Tongue (tissue), 1 donor: ENCODE measurements at regions not wholly inside any gene's neighbourhood (a gene's known extent, or its start where the extent isn't known, plus 50 kb on each side); places are given as distances from the start of the nearest gene placed in this dataset.

ENCODE experiments used
- DNase-seq: peaks from one replicate; pipeline ENCODE4 v3.0.0-alpha.2; 2015

- DNase-seq = no peak
These were observed 496.3 kb downstream of the DHX35 start for GRCh38 chr20:39458452-39458851.

GRCh38 chr20:39453890-39454289 lies 491.7 kb downstream of the DHX35 start:
- no peak for DNase-seq

DNA sequence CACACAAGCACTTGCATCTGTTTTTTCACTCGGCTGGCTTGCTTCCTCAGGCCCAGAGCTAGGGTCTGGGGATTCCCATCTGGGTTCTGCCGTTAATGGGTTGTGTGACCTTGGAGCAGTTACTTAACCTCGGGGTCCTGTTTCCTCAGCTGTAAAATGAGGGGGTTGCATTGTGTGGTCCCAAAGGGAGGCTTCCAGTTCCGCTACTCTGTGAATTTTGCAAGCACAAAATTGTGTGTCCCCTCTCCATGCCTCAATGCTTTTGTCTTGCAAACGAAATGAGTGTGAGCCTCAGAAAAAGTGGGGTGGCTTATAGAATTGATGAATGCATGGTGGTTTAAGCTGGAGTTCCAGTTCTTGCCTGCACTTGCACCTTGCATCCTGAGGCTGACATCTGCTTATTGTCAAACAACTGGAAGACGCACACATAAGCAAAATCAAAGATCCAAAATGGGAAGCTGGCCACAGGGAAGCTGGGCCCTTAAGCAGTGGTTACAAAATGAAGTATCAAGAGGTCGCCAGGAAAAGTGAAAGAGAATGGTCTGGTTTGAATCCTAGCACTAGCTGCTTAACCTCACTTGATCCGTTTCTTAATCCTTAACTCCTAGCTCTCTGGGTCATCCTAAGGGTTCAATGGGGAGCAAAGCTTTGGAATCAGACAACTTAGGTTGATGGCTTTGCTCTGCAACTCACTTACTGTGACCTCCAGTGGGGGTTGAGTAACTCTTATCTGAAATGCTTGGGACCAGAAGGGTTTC lies 490.6 kb downstream of the DHX35 start:
- peak; percentile 54 for DNase-seq

GRCh38 chr20:39451386-39451785 lies 489.2 kb downstream of the DHX35 start:
- DNase-seq = no peak

- DNase-seq = no peak
These were observed 484.3 kb downstream of the DHX35 start for GRCh38 chr20:39446397-39446796.

- no peak for DNase-seq
These were observed 483.0 kb downstream of the DHX35 start for GRCh38 chr20:39445095-39445494.

DNA sequence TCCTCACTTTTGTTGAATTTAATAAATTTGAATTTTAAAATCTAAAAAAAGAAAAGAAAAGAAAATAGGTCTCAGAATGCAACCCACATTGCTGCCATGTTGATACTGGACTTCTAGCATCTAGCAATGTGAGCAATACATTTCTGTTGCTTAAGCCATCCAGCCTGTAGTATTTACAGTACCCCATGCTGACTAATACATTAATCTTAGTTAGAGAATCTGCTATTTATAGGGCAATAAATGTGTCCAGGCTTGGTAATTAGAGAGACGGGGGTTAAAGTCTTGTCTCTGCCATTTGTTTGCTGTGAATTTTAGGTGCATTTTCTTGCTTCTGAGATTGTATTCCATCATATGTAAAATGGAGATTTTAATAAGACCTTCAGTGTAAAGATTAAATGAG lies 471.3 kb downstream of the DHX35 start:
- no peak for DNase-seq

DNA sequence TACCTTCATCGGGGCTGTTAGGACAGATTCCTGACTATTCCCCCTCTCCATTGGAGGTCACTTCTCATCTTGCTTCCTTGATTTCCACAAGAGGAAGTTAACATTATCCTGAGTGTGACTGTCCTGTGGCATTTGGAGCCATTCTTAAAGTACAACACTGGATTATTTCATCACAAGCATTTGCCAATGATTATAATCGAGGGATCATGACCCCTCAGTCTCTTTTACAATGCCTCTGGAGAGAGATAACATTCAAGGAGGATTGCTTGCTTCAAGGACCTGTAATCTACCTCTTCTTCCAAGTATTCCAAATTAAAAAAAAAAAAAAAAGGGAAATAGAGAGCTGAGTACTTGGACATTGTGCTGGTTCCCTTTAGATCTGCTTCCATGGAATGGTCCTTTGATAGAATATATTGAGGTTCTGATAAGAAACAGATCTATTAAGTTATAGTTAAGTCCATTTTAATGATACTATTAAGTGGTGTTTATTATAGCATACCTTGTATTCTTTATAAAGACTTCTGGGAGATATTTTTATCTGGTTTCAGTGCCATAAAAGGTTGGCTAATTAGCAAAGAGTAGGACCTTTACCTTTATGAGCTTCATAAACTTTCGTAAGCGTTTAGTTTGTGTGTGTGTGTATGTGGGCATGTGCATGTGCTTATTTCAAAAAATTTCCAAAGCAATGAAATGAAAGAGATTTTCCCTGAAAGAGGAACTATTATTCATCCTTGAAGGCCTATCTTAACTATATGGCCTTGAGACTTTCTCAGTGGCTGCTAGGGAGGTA lies 469.1 kb downstream of the DHX35 start:
- no peak for DNase-seq

GRCh38 chr20:39429726-39430125 lies 467.6 kb downstream of the DHX35 start:
- peak; percentile 9 for DNase-seq

GRCh38 chr20:39424962-39425678 lies 463.0 kb downstream of the DHX35 start:
- DNase-seq = no peak

GRCh38 chr20:39421571-39422105 lies 459.5 kb downstream of the DHX35 start:
- no peak for DNase-seq

DNA sequence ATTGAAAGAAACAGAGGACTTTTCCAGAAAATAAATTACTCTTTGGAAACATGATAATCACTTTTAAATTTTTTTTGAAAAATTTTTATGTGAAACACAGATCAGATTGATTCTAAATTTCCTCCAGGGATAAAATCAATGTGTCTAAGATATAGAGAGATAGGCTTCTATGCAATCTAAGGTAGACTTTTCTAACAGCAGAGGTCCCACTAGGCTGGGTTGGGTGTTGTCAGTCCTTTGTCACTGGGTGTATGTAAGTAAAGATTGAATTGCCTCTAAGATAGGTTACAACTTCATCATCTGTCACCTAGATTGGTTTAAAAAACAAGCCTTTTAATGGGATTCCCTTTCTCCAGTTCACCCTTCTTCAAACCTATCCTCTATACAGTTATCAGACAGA lies 449.9 kb downstream of the DHX35 start:
- DNase-seq = no peak

DNA sequence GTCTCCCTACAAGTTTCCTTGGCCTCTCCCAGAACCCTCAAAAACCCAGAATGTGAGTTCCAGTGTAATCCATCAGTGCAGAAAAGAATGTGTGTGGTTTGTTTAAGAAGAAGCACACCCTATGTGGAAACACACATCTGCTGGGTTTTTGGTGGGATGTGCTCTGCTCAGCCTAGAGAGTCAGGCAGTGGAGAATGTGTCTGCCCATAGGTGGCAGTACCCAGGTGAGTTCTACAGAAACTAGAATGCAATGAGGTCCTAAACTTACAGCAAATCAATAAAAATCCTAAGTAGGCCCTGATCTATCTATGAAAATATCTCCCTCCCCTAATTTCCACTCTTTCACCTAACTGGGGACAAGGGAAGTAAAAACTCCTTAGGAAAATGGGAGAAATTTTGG lies 437.3 kb downstream of the DHX35 start:
- DNase-seq = no peak

- no peak for DNase-seq
These were observed 436.5 kb downstream of the DHX35 start for GRCh38 chr20:39398656-39399055.

DNA sequence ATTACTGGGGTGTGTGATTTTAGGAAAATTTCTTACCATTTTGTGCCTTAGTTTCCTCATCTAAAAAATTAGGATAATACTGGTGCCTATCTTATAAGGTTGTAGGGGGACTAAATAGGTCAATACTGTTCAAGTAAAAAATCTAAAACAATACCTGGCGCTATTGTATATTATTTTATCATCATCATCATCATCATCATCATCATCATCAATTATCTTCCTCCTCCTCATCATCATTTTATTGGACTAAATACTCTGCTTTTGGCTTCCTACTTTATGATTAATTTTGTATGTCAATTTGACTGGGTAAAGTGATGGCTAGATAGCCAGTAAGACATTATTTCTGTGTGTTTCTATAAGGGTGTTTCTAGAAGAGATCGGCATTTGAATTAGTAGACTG lies 435.5 kb downstream of the DHX35 start:
- DNase-seq = no peak

DNA sequence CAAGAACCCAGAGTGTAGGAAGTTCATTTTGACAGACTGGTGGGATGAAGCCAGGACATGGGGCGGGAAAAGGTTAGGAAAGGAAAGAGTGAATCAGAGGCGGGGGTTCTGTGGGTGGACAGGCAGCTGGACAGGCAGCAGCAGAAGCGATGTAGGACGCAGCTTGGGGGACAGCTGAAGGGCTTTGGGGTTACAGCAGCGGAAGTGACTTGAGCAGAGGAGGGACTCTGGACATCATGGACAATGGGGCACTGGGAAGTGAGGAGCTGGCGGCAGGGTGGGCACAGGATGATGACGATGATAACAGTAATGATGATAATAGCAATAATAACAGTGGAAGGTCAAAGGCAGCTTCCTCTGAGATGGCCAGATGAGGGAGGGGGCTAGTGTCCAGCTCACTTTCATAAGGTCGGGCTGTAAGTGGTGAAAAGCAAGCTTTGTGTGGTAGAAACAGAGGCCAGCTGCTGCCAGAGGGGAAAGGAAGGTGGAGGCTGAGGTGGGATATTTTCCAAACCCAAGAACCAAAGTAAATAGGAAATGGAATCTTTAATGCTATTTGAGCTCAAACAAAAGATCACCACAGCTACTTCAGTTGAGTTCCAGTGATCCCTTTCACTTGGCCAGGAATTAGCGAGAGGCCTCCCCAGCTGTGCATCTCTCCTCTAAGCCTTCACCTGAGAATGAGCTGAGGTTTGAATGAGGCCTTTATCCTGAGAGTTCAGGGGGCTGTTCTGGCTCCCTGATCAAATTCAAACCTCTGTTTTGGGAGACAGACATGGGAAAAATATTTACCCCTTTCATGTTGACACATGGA lies 433.5 kb downstream of the DHX35 start:
- no peak for DNase-seq

GRCh38 chr20:39394461-39394860 lies 432.3 kb downstream of the DHX35 start:
- DNase-seq = no peak

DNA sequence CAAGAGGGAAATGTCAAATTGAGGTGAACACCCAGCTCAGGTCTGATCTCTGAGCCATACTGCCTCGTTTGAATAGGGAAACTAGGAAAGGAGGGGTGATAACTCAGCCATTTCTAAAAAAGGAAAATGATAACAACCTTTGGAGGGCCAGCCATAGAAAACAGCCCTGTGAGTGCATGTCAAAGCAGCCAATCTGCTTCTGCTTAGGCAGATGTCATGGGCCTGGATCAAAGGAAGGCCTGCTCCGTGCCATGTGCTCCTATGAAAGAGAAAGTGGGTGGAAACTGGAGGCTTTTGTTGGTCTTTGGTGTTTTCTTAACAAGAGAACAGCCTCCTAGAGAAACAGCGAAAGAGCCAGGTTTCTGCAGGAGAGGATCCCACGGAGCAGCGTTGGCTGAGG lies 428.0 kb downstream of the DHX35 start:
- DNase-seq = no peak

DNA sequence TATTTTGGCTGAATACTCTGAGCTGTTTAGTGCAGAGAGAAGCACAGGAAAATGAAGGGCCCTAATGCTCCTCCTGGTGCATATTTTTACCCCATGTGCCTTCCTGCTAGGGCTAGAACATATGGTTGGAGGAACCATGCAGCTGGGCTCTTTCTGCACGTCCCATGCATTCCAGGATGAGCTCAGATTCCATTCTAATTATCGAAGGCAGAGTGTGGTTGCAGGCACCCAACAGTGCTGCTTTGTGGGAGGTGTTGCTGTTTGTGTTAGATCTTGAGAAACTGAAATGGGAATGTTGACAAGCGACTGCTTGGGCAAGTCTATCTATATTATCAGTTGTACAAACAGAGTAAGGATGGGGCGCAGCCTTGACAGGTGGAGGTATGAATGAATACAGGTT lies 419.5 kb downstream of the DHX35 start:
- no peak for DNase-seq

DNA sequence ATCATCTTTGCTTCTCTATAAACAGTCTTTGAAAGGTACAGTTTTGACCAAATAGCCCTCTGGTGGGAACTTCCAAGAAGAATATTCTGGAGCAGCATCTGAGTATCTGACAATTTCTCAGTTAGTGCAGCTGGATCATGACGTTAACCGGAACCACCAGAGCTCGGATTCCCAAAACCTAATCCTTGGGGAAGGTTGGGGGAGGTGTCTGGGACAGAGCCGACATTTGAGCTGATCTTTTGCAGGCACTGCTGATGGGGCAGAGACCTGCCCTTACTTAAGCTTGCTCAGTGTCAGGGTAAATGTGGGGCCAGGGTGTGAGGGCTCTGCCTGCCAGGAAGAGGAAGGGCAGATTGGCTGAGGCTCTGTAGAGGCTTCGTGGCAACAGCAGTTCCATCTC lies 416.6 kb downstream of the DHX35 start:
- peak; percentile 33 for DNase-seq

GRCh38 chr20:39376788-39377187 lies 414.6 kb downstream of the DHX35 start:
- no peak for DNase-seq

DNA sequence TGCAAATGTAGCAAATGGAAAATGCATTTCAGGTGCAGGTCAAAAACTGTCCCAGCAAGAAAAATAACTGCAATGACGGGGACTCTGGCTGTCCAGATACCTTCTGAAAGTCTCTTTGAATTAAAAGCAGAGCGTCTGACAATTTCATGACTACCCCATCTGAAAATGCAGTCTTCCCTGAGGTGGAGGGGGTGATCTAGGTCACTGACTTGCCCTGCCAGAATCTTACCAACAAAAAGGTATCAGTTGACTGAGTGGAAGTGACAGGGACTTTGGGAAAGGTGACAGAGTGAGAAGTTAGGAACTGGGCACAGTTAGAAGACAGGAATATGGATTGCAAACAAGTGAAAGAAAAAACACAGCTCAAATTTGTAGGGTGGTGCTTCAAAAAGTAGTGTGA lies 402.2 kb downstream of the DHX35 start:
- DNase-seq = no peak
